ENCODE measurements at regions not wholly inside any gene's neighbourhood (a gene's known extent, or its start where the extent isn't known, plus 50 kb on each side); places are given as distances from the start of the nearest gene placed in this dataset.

DNA sequence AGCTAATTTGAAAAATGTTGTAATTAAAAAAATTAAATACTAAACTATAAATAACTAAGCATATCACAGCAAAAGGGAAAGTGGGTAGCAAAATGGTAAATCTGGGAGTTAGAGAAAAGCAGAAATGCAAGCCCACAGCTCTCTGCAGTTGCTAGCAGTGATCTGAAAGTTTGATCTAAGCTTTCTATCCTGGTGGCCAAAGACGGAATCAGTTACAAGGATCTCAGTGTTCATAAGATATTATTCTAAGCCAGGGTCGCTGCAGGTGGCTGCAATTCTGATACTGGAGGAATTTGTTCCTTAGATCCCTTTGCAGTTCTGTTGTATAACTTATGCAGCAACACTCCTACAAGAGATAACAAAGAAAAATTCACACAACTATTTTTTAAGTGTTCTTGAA lies 363.7 kb downstream of the SETD4 start:
- no peak for TF ChIP-seq FOXM1 (IDR thresholded peaks at IDR 0.05; ENCODE audit: borderline replicate concordance, low read depth)
- TF ChIP-seq, protein P1, sequence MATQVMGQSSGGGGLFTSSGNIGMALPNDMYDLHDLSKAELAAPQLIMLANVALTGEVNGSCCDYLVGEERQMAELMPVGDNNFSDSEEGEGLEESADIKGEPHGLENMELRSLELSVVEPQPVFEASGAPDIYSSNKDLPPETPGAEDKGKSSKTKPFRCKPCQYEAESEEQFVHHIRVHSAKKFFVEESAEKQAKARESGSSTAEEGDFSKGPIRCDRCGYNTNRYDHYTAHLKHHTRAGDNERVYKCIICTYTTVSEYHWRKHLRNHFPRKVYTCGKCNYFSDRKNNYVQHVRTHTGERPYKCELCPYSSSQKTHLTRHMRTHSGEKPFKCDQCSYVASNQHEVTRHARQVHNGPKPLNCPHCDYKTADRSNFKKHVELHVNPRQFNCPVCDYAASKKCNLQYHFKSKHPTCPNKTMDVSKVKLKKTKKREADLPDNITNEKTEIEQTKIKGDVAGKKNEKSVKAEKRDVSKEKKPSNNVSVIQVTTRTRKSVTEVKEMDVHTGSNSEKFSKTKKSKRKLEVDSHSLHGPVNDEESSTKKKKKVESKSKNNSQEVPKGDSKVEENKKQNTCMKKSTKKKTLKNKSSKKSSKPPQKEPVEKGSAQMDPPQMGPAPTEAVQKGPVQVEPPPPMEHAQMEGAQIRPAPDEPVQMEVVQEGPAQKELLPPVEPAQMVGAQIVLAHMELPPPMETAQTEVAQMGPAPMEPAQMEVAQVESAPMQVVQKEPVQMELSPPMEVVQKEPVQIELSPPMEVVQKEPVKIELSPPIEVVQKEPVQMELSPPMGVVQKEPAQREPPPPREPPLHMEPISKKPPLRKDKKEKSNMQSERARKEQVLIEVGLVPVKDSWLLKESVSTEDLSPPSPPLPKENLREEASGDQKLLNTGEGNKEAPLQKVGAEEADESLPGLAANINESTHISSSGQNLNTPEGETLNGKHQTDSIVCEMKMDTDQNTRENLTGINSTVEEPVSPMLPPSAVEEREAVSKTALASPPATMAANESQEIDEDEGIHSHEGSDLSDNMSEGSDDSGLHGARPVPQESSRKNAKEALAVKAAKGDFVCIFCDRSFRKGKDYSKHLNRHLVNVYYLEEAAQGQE (IDR thresholded peaks at IDR 0.05; ENCODE audit: low read depth): no peak
- TF ChIP-seq TEAD4 (IDR thresholded peaks at IDR 0.05): no peak
- no peak for TF ChIP-seq CREB1 (IDR thresholded peaks at IDR 0.05; ENCODE audit: low read depth)
- TF ChIP-seq EGR1 (IDR thresholded peaks at IDR 0.05): no peak
- no peak for TF ChIP-seq TAF1 (IDR thresholded peaks at IDR 0.05; ENCODE audit: low read depth)

DNA sequence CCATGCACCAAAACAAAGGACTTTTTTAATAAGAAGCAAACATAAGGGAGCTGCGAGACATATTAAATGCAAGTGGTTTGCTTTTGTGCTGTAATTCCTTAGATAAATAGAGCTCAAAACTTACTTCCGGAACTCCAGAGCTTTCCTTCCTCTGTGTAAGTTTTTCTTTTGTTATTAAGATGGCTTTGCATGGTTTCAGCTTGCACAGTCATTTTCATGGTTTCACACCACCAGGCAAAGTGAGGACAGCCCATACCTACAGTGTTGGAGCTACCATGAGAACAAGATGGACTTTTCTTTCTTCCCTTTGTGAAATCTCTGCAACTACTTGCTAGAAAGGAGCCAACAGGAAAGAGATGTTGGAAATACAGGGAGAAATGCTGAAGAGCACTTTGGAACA lies 368.0 kb downstream of the SETD4 start:
- no peak for TF ChIP-seq TEAD4 (IDR thresholded peaks at IDR 0.05)
- no peak for TF ChIP-seq TCF12 (IDR thresholded peaks at IDR 0.05; ENCODE audit: low read depth)
- no peak for TF ChIP-seq TAF1 (IDR thresholded peaks at IDR 0.05; ENCODE audit: low read depth)
- TF ChIP-seq, protein P2, sequence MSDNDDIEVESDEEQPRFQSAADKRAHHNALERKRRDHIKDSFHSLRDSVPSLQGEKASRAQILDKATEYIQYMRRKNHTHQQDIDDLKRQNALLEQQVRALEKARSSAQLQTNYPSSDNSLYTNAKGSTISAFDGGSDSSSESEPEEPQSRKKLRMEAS (IDR thresholded peaks at IDR 0.05): no peak
- TF ChIP-seq CEBPB (IDR thresholded peaks at IDR 0.05): no peak
- no peak for TF ChIP-seq EP300 (IDR thresholded peaks at IDR 0.05; ENCODE audit: borderline replicate concordance)
- TF ChIP-seq CREB1 (IDR thresholded peaks at IDR 0.05; ENCODE audit: low read depth): no peak
- TF ChIP-seq, protein P1 (IDR thresholded peaks at IDR 0.05; ENCODE audit: low read depth): no peak
- TF ChIP-seq NFIC (IDR thresholded peaks at IDR 0.05): no peak
- TF ChIP-seq EGR1 (IDR thresholded peaks at IDR 0.05): no peak
- TF ChIP-seq FOXM1 (IDR thresholded peaks at IDR 0.05; ENCODE audit: borderline replicate concordance, low read depth): no peak
- no peak for TF ChIP-seq ZBTB7A (IDR thresholded peaks at IDR 0.05; ENCODE audit: low read depth)
- TF ChIP-seq, protein P3, sequence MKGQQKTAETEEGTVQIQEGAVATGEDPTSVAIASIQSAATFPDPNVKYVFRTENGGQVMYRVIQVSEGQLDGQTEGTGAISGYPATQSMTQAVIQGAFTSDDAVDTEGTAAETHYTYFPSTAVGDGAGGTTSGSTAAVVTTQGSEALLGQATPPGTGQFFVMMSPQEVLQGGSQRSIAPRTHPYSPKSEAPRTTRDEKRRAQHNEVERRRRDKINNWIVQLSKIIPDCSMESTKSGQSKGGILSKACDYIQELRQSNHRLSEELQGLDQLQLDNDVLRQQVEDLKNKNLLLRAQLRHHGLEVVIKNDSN (IDR thresholded peaks at IDR 0.05): no peak
- no peak for TF ChIP-seq RAD21 (IDR thresholded peaks at IDR 0.05; ENCODE audit: low read depth)
- no peak for TF ChIP-seq YY1 (IDR thresholded peaks at IDR 0.05; ENCODE audit: low read depth)

- TF ChIP-seq CREB1 (IDR thresholded peaks at IDR 0.05; ENCODE audit: low read depth): no peak
- TF ChIP-seq TAF1 (IDR thresholded peaks at IDR 0.05; ENCODE audit: low read depth): no peak
- TF ChIP-seq, protein P2 (IDR thresholded peaks at IDR 0.05): no peak
Measured at GRCh38 chr21:35690436-35690835, 369.9 kb downstream of the SETD4 start.

DNA sequence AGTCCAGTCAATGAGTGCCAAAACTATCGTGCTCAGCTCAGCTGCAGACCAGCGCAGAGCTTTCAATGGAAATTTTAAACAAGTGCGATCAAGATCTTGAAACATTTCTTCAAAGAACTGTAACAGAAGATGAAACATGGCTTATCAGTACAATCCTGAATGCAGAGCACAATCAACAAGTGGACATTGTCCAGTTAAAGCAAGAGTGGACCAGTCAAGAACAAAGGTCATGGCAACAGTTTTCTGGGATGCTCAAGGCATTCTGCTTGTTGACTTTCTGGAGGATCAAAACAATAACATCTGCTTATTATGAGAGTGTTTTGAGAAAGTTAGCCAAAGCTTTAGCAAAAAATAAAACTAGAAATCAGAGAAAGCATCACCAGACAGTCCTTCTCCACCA lies 374.2 kb downstream of the SETD4 start:
- no peak for TF ChIP-seq NFIC (IDR thresholded peaks at IDR 0.05)
- TF ChIP-seq EGR1 (IDR thresholded peaks at IDR 0.05): no peak
- TF ChIP-seq ZBTB7A (IDR thresholded peaks at IDR 0.05; ENCODE audit: low read depth): no peak
- no peak for TF ChIP-seq CREB1 (IDR thresholded peaks at IDR 0.05; ENCODE audit: low read depth)
- TF ChIP-seq RAD21 (IDR thresholded peaks at IDR 0.05; ENCODE audit: low read depth): no peak
- no peak for TF ChIP-seq TEAD4 (IDR thresholded peaks at IDR 0.05)
- TF ChIP-seq, protein P1 (IDR thresholded peaks at IDR 0.05; ENCODE audit: low read depth): no peak
- TF ChIP-seq YY1 (IDR thresholded peaks at IDR 0.05; ENCODE audit: low read depth): no peak
- TF ChIP-seq, protein P2 (IDR thresholded peaks at IDR 0.05): no peak

- TF ChIP-seq TAF1 (IDR thresholded peaks at IDR 0.05; ENCODE audit: low read depth) (no peak), TEAD4 (IDR thresholded peaks at IDR 0.05) (no peak), CEBPB (IDR thresholded peaks at IDR 0.05) (no peak), EGR1 (IDR thresholded peaks at IDR 0.05) (no peak), TCF12 (IDR thresholded peaks at IDR 0.05; ENCODE audit: low read depth) (no peak), NFIC (IDR thresholded peaks at IDR 0.05) (no peak), EP300 (IDR thresholded peaks at IDR 0.05; ENCODE audit: borderline replicate concordance) (no peak), RAD21 (IDR thresholded peaks at IDR 0.05; ENCODE audit: low read depth) (no peak)
- TF ChIP-seq, protein P1 (IDR thresholded peaks at IDR 0.05; ENCODE audit: low read depth): no peak
- TF ChIP-seq, protein P2 (IDR thresholded peaks at IDR 0.05): no peak
- TF ChIP-seq, protein P3 (IDR thresholded peaks at IDR 0.05): no peak
Measured at GRCh38 chr21:35683664-35684304, 376.5 kb downstream of the SETD4 start.

All from Ishikawa (cell line).